ENCODE measurements at regions not wholly inside any gene's neighbourhood (a gene's known extent, or its start where the extent isn't known, plus 50 kb on each side); places are given as distances from the start of the nearest gene placed in this dataset.

DNA sequence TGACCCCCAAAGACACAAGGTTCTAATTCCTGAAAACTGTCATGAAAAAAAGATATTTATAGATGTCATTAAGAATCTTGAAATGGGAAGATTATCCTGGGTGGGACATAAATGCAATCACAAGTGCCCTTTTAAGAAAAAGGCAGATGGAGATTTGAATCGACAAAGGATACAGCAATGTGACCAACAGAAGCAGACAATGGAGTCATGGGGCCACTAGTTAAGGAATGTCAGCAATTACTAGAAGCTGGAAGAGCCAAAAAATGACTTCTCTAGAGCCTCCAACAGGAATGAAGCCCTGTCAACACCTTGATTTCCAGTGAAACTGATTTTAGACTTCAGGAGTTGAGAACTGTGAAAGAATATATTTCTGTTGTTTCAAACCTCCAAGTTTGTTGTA, 448.5 kb downstream of the MEI4 start:
- Mint-ChIP-seq H3K27ac (no peak overlapping the region), H3K27me3 (ENCODE audit: low read depth, poor library complexity) (no peaks in the 10 kb centered on the region), H3K9me3 (no peaks in the 10 kb centered on the region), H3K4me3 (no peak overlapping the region), H3K36me3 (ENCODE audit: low read depth) (no peaks in the 10 kb centered on the region), H3K4me1 (no peaks in the 10 kb centered on the region)
- DNase-seq: no peak
- TF ChIP-seq, protein P1, sequence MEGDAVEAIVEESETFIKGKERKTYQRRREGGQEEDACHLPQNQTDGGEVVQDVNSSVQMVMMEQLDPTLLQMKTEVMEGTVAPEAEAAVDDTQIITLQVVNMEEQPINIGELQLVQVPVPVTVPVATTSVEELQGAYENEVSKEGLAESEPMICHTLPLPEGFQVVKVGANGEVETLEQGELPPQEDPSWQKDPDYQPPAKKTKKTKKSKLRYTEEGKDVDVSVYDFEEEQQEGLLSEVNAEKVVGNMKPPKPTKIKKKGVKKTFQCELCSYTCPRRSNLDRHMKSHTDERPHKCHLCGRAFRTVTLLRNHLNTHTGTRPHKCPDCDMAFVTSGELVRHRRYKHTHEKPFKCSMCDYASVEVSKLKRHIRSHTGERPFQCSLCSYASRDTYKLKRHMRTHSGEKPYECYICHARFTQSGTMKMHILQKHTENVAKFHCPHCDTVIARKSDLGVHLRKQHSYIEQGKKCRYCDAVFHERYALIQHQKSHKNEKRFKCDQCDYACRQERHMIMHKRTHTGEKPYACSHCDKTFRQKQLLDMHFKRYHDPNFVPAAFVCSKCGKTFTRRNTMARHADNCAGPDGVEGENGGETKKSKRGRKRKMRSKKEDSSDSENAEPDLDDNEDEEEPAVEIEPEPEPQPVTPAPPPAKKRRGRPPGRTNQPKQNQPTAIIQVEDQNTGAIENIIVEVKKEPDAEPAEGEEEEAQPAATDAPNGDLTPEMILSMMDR (IDR thresholded peaks at IDR 0.05): no peak

DNA sequence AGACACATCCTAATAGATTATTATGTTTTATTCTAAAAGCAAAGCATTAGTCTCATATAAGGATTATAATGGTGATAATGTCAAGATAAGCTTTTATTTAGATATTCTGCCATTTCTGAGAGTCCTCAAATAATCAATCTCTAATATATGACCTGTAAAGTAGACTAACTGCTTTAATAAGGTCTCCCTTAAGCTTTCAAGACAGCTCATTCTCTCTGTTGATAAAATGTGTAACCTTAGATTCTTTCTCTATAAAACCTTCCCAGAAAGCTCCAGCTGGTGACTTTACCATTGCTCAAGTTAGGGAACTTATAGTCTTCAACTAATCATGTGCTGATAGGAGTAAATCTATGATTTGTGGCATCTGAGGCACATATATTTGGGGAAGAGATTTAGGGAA, 457.8 kb downstream of the MEI4 start:
- Mint-ChIP-seq H3K27me3 (ENCODE audit: low read depth, poor library complexity) (peaks cover 3% of the 10 kb centered on the region), H3K4me1 (no peaks in the 10 kb centered on the region)
- TF ChIP-seq, protein P1 (IDR thresholded peaks at IDR 0.05): no peak

DNA sequence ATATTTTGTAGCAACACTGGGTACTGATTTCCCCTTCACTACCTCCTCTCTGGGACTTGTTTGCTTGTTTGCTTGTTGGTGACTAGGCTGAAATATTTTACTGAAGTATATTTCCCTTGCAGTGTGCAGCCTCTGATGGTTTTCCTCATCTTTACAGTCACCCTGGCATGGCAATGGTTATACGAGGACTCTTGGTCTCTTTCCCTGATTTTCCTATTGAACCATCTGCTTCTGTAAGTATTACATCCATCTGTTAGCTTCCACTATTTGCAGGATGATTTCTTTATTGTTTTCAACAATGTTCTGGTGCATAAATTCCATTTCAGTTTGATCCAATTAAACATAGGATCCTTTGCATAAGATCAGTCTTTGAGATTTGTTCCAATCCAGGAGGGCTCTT, 465.1 kb downstream of the MEI4 start:
- Mint-ChIP-seq H3K27ac (no peak overlapping the region), H3K36me3 (ENCODE audit: low read depth) (no peaks in the 10 kb centered on the region), H3K4me3 (no peak overlapping the region), H3K27me3 (ENCODE audit: low read depth, poor library complexity) (peaks cover 1% of the 10 kb centered on the region), H3K4me1 (no peaks in the 10 kb centered on the region), H3K9me3 (no peaks in the 10 kb centered on the region)
- TF ChIP-seq, protein P1 (IDR thresholded peaks at IDR 0.05): no peak
- DNase-seq: no peak

More for the DNA sequence above, 457.8 kb downstream of the MEI4 start:
- no peaks in the 10 kb centered on the region for H3K9me3 Mint-ChIP-seq
- H3K36me3 Mint-ChIP-seq (ENCODE audit: low read depth): no peaks in the 10 kb centered on the region
- no peak overlapping the region for H3K27ac Mint-ChIP-seq
- DNase-seq: no peak
- H3K4me3 Mint-ChIP-seq: no peak overlapping the region

DNA sequence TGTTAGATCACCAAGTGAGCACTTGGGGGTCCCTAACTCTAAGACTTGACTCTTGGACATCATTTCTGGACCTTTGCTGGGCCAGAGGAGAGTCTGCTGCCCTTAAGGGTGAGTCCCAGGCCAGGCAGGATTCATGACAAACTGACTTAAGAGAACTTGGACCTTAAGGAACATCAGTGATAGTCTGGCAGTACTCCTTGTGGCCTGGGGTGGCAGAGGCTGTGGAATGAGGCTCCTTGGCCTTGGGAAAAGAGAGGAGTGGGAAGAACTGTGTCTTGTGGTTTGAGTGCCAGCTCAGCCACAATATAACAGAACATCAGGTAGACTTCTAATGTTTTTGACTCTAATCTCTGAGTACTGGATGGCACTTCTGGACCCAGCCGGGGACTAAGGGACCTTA, 478.7 kb downstream of the MEI4 start:
- TF ChIP-seq, protein P1 (IDR thresholded peaks at IDR 0.05): no peak
- H3K9me3 Mint-ChIP-seq: peaks cover 31% of the 10 kb centered on the region
- H3K4me1 Mint-ChIP-seq: no peaks in the 10 kb centered on the region
- DNase-seq: no peak
- no peaks in the 10 kb centered on the region for H3K27me3 Mint-ChIP-seq (ENCODE audit: low read depth, poor library complexity)
- H3K4me3 Mint-ChIP-seq: no peak overlapping the region
- H3K27ac Mint-ChIP-seq: no peak overlapping the region
- no peaks in the 10 kb centered on the region for H3K36me3 Mint-ChIP-seq (ENCODE audit: low read depth)

DNA sequence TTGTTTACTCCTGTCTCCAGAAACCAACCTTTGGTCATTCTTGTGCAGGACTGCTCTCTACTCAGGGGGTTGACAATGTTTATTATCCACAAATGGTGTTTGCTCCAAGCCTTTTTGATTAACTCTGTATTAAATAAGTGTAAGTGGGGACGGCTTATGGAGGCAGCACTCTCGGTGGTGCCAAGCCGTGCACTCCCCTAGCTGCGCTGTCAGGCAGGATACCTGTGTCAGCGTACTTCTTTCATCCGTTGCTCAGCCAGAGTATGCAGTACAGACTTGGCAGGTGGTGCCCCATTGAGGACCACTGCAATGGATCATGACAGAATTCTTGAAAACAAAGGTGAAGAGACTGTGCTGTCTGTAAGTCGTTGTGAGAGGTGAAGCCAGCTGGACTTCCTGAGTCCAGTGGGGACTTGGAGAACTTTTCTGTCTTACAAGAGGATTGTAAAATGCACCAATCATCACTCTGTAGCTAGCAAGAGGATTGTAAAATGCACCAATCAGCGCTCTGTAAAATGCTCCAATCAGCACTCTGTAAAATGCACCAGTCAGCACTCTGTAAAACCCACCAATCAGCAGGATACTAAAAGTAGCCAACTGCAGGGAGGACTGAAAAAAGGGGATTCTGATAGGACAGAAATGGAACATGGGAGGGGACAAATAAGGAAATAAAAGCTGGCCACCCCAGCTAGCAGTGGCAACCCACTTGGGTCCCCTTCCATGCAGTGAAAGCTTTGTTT, 480.0 kb downstream of the MEI4 start:
- Mint-ChIP-seq H3K36me3 (ENCODE audit: low read depth) (no peaks in the 10 kb centered on the region), H3K4me3 (no peak overlapping the region), H3K4me1 (no peaks in the 10 kb centered on the region), H3K27me3 (ENCODE audit: low read depth, poor library complexity) (no peaks in the 10 kb centered on the region), H3K27ac (no peak overlapping the region), H3K9me3 (peaks cover 36% of the 10 kb centered on the region)
- TF ChIP-seq, protein P1 (IDR thresholded peaks at IDR 0.05): no peak
- no peak for DNase-seq

DNA sequence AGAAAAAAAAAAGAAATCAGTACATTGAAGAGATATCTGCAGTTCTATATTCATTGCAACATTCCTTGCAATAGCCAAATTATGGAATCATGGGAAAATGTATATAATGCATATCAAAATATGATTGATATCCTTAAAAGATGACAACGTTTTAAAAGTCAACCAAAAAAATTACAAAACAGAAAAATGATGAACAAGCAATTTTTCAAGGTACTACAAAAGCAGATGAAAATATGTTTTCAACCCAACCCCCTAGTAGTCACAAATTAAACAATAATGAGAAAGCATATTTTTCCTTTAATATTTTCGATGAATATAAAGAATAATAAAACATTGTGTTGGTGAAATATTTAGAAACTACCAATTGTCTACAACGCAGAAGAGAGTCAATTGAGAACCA, 497.6 kb downstream of the MEI4 start:
- no peaks in the 10 kb centered on the region for H3K4me1 Mint-ChIP-seq
- no peak overlapping the region for H3K27ac Mint-ChIP-seq
- H3K36me3 Mint-ChIP-seq (ENCODE audit: low read depth): no peaks in the 10 kb centered on the region
- peaks cover 18% of the 10 kb centered on the region for H3K9me3 Mint-ChIP-seq
- H3K4me3 Mint-ChIP-seq: no peak overlapping the region
- TF ChIP-seq, protein P1 (IDR thresholded peaks at IDR 0.05): no peak
- H3K27me3 Mint-ChIP-seq (ENCODE audit: low read depth, poor library complexity): peaks cover under 1% of the 10 kb centered on the region
- DNase-seq: no peak
